ENCODE measurements at regions not wholly inside any gene's neighbourhood (a gene's known extent, or its start where the extent isn't known, plus 50 kb on each side); places are given as distances from the start of the nearest gene placed in this dataset.
"Not testable (repeated sequence)": the region's sequence is repeated elsewhere in the genome, so short reads cannot be mapped to it uniquely, and the experiment has no call there.

GRCh38 chr3:80612366-80612765 is 844.6 kb upstream of the ROBO1 start:
- Mint-ChIP-seq H3K27ac (no peak overlapping the region), H3K27me3 (ENCODE audit: insufficient read depth) (no peaks in the 10 kb centered on the region), H3K36me3 (ENCODE audit: low read depth) (no peaks in the 10 kb centered on the region)

GRCh38 chr3:80608072-80608471 is 840.3 kb upstream of the ROBO1 start:
- H3K4me1 Mint-ChIP-seq (ENCODE audit: low read depth); H3K27ac Mint-ChIP-seq; H3K36me3 Mint-ChIP-seq (ENCODE audit: low read depth); H3K4me3 Mint-ChIP-seq; H3K27me3 Mint-ChIP-seq (ENCODE audit: insufficient read depth); DNase-seq (ENCODE audit: low spot score); intact Hi-C loops (cut with micrococcal nuclease): not testable (repeated sequence)
- H3K9me3 Mint-ChIP-seq = peaks cover 15% of the 10 kb centered on the region

More at GRCh38 chr3:80612366-80612765, 844.6 kb upstream of the ROBO1 start:
- H3K4me1 Mint-ChIP-seq (ENCODE audit: low read depth) = no peaks in the 10 kb centered on the region
- no peak overlapping the region for H3K4me3 Mint-ChIP-seq
- intact Hi-C loops (cut with micrococcal nuclease) = no loop called here
- peaks cover 3% of the 10 kb centered on the region for H3K9me3 Mint-ChIP-seq
- no peak for DNase-seq (ENCODE audit: low spot score)

- Mint-ChIP-seq H3K4me3 (no peak overlapping the region), H3K4me1 (ENCODE audit: low read depth) (no peaks in the 10 kb centered on the region), H3K9me3 (peaks cover 15% of the 10 kb centered on the region), H3K27me3 (ENCODE audit: insufficient read depth) (no peaks in the 10 kb centered on the region), H3K36me3 (ENCODE audit: low read depth) (no peaks in the 10 kb centered on the region), H3K27ac (no peak overlapping the region)
- DNase-seq (ENCODE audit: low spot score) = no peak
- intact Hi-C loops (cut with micrococcal nuclease) = no loop called here
These were observed 838.3 kb upstream of the ROBO1 start for GRCh38 chr3:80606073-80606472.

GRCh38 chr3:80601479-80601878 is 833.7 kb upstream of the ROBO1 start:
- intact Hi-C loops (cut with micrococcal nuclease) = no loop called here
- no peak overlapping the region for H3K27ac Mint-ChIP-seq
- H3K4me1 Mint-ChIP-seq (ENCODE audit: low read depth) = no peaks in the 10 kb centered on the region
- peaks cover 26% of the 10 kb centered on the region for H3K9me3 Mint-ChIP-seq
- no peaks in the 10 kb centered on the region for H3K36me3 Mint-ChIP-seq (ENCODE audit: low read depth)
- no peak for DNase-seq (ENCODE audit: low spot score)
- H3K27me3 Mint-ChIP-seq (ENCODE audit: insufficient read depth) = no peaks in the 10 kb centered on the region
- H3K4me3 Mint-ChIP-seq = no peak overlapping the region

- intact Hi-C loops (cut with micrococcal nuclease) = no loop called here
- no peaks in the 10 kb centered on the region for H3K4me1 Mint-ChIP-seq (ENCODE audit: low read depth)
These were observed 825.0 kb upstream of the ROBO1 start for GRCh38 chr3:80592792-80593191.

GRCh38 chr3:80586338-80586737 is 818.5 kb upstream of the ROBO1 start:
- H3K4me1 Mint-ChIP-seq (ENCODE audit: low read depth) = no peaks in the 10 kb centered on the region
- H3K36me3 Mint-ChIP-seq (ENCODE audit: low read depth) = no peaks in the 10 kb centered on the region
- H3K9me3 Mint-ChIP-seq = no peaks in the 10 kb centered on the region
- DNase-seq (ENCODE audit: low spot score) = no peak
- H3K27me3 Mint-ChIP-seq (ENCODE audit: insufficient read depth) = no peaks in the 10 kb centered on the region
- intact Hi-C loops (cut with micrococcal nuclease) = no loop called here
- H3K4me3 Mint-ChIP-seq = no peak overlapping the region
- no peak overlapping the region for H3K27ac Mint-ChIP-seq

More at GRCh38 chr3:80592792-80593191, 825.0 kb upstream of the ROBO1 start:
- no peak overlapping the region for H3K27ac Mint-ChIP-seq
- peaks cover 18% of the 10 kb centered on the region for H3K9me3 Mint-ChIP-seq
- no peaks in the 10 kb centered on the region for H3K36me3 Mint-ChIP-seq (ENCODE audit: low read depth)
- DNase-seq (ENCODE audit: low spot score) = no peak
- H3K4me3 Mint-ChIP-seq = no peak overlapping the region
- H3K27me3 Mint-ChIP-seq (ENCODE audit: insufficient read depth) = no peaks in the 10 kb centered on the region

- intact Hi-C loops (cut with micrococcal nuclease) = no loop called here
These were observed 812.3 kb upstream of the ROBO1 start for GRCh38 chr3:80580146-80580545.

GRCh38 chr3:80564391-80564790 is 796.6 kb upstream of the ROBO1 start:
- DNase-seq (ENCODE audit: low spot score) = no peak
- Mint-ChIP-seq H3K27me3 (ENCODE audit: insufficient read depth) (no peaks in the 10 kb centered on the region), H3K4me1 (ENCODE audit: low read depth) (no peaks in the 10 kb centered on the region), H3K36me3 (ENCODE audit: low read depth) (no peaks in the 10 kb centered on the region), H3K27ac (no peak overlapping the region), H3K4me3 (no peak overlapping the region), H3K9me3 (peaks cover 2% of the 10 kb centered on the region)
- intact Hi-C loops (cut with micrococcal nuclease) = no loop called here

More at GRCh38 chr3:80580146-80580545, 812.3 kb upstream of the ROBO1 start:
- Mint-ChIP-seq H3K4me1 (ENCODE audit: low read depth) (no peaks in the 10 kb centered on the region), H3K4me3 (no peak overlapping the region), H3K27ac (no peak overlapping the region), H3K27me3 (ENCODE audit: insufficient read depth) (no peaks in the 10 kb centered on the region), H3K36me3 (ENCODE audit: low read depth) (no peaks in the 10 kb centered on the region), H3K9me3 (peaks cover 3% of the 10 kb centered on the region)
- no peak for DNase-seq (ENCODE audit: low spot score)

- Mint-ChIP-seq H3K27ac (no peak overlapping the region), H3K9me3 (peaks cover 10% of the 10 kb centered on the region), H3K4me3 (no peak overlapping the region), H3K4me1 (ENCODE audit: low read depth) (no peaks in the 10 kb centered on the region), H3K36me3 (ENCODE audit: low read depth) (no peaks in the 10 kb centered on the region), H3K27me3 (ENCODE audit: insufficient read depth) (no peaks in the 10 kb centered on the region)
- intact Hi-C loops (cut with micrococcal nuclease) = no loop called here
- DNase-seq (ENCODE audit: low spot score) = no peak
These were observed 791.9 kb upstream of the ROBO1 start for GRCh38 chr3:80559701-80560100.

GRCh38 chr3:80556763-80557162 is 789.0 kb upstream of the ROBO1 start:
- Mint-ChIP-seq H3K4me3 (no peak overlapping the region), H3K27me3 (ENCODE audit: insufficient read depth) (no peaks in the 10 kb centered on the region), H3K27ac (no peak overlapping the region), H3K36me3 (ENCODE audit: low read depth) (no peaks in the 10 kb centered on the region), H3K4me1 (ENCODE audit: low read depth) (no peaks in the 10 kb centered on the region), H3K9me3 (peaks cover 21% of the 10 kb centered on the region)
- intact Hi-C loops (cut with micrococcal nuclease) = no loop called here
- DNase-seq (ENCODE audit: low spot score) = no peak

- Mint-ChIP-seq H3K27ac (no peak overlapping the region), H3K4me1 (ENCODE audit: low read depth) (no peaks in the 10 kb centered on the region), H3K27me3 (ENCODE audit: insufficient read depth) (no peaks in the 10 kb centered on the region), H3K36me3 (ENCODE audit: low read depth) (no peaks in the 10 kb centered on the region), H3K9me3 (peaks cover 21% of the 10 kb centered on the region), H3K4me3 (no peak overlapping the region)
- DNase-seq (ENCODE audit: low spot score) = no peak
- intact Hi-C loops (cut with micrococcal nuclease) = no loop called here
These were observed 786.5 kb upstream of the ROBO1 start for GRCh38 chr3:80554304-80554703.

- Mint-ChIP-seq H3K27me3 (ENCODE audit: insufficient read depth) (no peaks in the 10 kb centered on the region), H3K4me3 (no peak overlapping the region), H3K36me3 (ENCODE audit: low read depth) (no peaks in the 10 kb centered on the region), H3K9me3 (peaks cover 14% of the 10 kb centered on the region), H3K4me1 (ENCODE audit: low read depth) (no peaks in the 10 kb centered on the region), H3K27ac (no peak overlapping the region)
- intact Hi-C loops (cut with micrococcal nuclease) = no loop called here
- DNase-seq (ENCODE audit: low spot score) = no peak
These were observed 785.4 kb upstream of the ROBO1 start for GRCh38 chr3:80553211-80553610.

GRCh38 chr3:80550174-80550573 is 782.4 kb upstream of the ROBO1 start:
- Mint-ChIP-seq H3K36me3 (ENCODE audit: low read depth) (no peaks in the 10 kb centered on the region), H3K27me3 (ENCODE audit: insufficient read depth) (no peaks in the 10 kb centered on the region), H3K9me3 (peaks cover 14% of the 10 kb centered on the region), H3K27ac (no peak overlapping the region), H3K4me1 (ENCODE audit: low read depth) (no peaks in the 10 kb centered on the region), H3K4me3 (no peak overlapping the region)
- intact Hi-C loops (cut with micrococcal nuclease) = no loop called here
- no peak for DNase-seq (ENCODE audit: low spot score)

- Mint-ChIP-seq H3K4me3 (no peak overlapping the region), H3K9me3 (peaks cover 11% of the 10 kb centered on the region), H3K27ac (no peak overlapping the region), H3K27me3 (ENCODE audit: insufficient read depth) (no peaks in the 10 kb centered on the region), H3K4me1 (ENCODE audit: low read depth) (no peaks in the 10 kb centered on the region), H3K36me3 (ENCODE audit: low read depth) (no peaks in the 10 kb centered on the region)
- intact Hi-C loops (cut with micrococcal nuclease) = no loop called here
- no peak for DNase-seq (ENCODE audit: low spot score)
These were observed 781.4 kb upstream of the ROBO1 start for GRCh38 chr3:80549173-80549572.
